Nephron (organoid): ENCODE measurements at regions not wholly inside any gene's neighbourhood (a gene's known extent, or its start where the extent isn't known, plus 50 kb on each side); places are given as distances from the start of the nearest gene placed in this dataset.

Source experiments
- H3K27ac Mint-ChIP-seq, 3 experiments: 2 replicates each; pipeline ENCODE4 v1.8.0; 2020; ENCODE audit warnings: mixed read lengths in 3 of 3, mild to moderate bottlenecking in 2 of 3, moderate library complexity in 1 of 3
- H3K27me3 Mint-ChIP-seq: 2 replicates; pipeline ENCODE4 v1.8.0; 2021; ENCODE audit warnings: low read depth, mild to moderate bottlenecking, moderate library complexity, mixed read lengths
- H3K36me3 Mint-ChIP-seq: 2 replicates; pipeline ENCODE4 v1.8.0; 2020; ENCODE audit warnings: low read depth, mixed read lengths
- H3K4me1 Mint-ChIP-seq: 2 replicates; pipeline ENCODE4 v1.8.0; 2020; ENCODE audit warnings: mixed read lengths
- H3K4me3 Mint-ChIP-seq, 3 experiments: 2 replicates each; pipeline ENCODE4 v1.8.0; 2020; ENCODE audit warnings: mild to moderate bottlenecking in 3 of 3, mixed read lengths in 3 of 3, moderate library complexity in 2 of 3
- H3K9me3 Mint-ChIP-seq: 2 replicates; pipeline ENCODE4 v1.8.0; 2020; ENCODE audit warnings: mixed read lengths
- CTCF ChIP-seq, 3 experiments: fragments of 200-600 bp; sonication (generic); IDR thresholded peaks; one replicate each; pipeline ENCODE4 v1.5.0; 2021; ENCODE audit warnings: antibody characterized with exemption in 3 of 3; ENCODE audit not compliant: unreplicated experiment in 3 of 3

- H3K4me3 Mint-ChIP-seq, result no peak overlapping the region
- no peaks in the 10 kb centered on the region for H3K27me3 Mint-ChIP-seq
- TF ChIP-seq CTCF (IDR thresholded peaks at IDR 0.05; ENCODE audit: unreplicated experiment in 3 of 3), result no peak
Observed at GRCh38 chr17:71699907-71700306, 420.9 kb upstream of the SOX9 start.

GRCh38 chr17:71703701-71704100 lies 417.1 kb upstream of the SOX9 start:
- peaks cover 3% of the 10 kb centered on the region for H3K9me3 Mint-ChIP-seq

More at GRCh38 chr17:71699907-71700306, 420.9 kb upstream of the SOX9 start:
- no peaks in the 10 kb centered on the region for H3K36me3 Mint-ChIP-seq
- peaks cover 4% of the 10 kb centered on the region for H3K9me3 Mint-ChIP-seq
- no peak overlapping the region for H3K27ac Mint-ChIP-seq
- no peaks in the 10 kb centered on the region for H3K4me1 Mint-ChIP-seq

DNA sequence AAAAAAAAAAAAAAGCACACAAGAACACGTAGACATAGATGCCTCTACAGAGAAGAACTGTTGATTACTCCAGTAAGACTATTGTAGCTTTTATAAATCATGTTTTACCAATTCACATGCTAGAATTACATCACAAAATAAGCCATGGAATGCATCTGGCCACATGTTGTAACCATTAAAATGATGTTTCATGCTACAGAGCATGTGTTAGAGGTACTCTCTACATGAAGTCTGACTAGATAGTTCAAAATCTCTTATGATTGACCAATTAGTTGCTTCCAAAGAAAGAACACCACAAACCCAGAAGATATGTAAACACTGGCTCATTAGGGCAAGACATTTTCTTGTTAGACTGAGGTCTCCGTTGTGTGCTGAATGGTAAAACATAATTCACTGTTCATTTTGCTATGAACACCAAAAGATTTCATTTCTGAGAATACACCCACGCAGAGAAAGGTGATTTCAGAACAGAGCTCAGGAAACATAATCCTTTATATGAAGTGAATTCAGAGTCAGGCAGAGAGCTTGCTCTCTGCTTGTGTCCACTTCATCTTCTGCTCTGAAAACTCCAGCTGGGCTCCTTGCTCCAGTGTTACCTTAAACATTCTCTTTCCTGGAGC lies 411.4 kb upstream of the SOX9 start:
- Mint-ChIP-seq H3K4me3 (no peak overlapping the region), H3K27me3 (no peaks in the 10 kb centered on the region), H3K4me1 (no peaks in the 10 kb centered on the region), H3K27ac (peak overlapping the region in 1 of 3 experiments; percentile 61), H3K36me3 (no peaks in the 10 kb centered on the region), H3K9me3 (peaks cover 3% of the 10 kb centered on the region)
- no peak for TF ChIP-seq CTCF (IDR thresholded peaks at IDR 0.05; ENCODE audit: unreplicated experiment in 3 of 3)

More at GRCh38 chr17:71703701-71704100, 417.1 kb upstream of the SOX9 start:
- H3K4me1 Mint-ChIP-seq, result no peaks in the 10 kb centered on the region
- TF ChIP-seq CTCF (IDR thresholded peaks at IDR 0.05; ENCODE audit: unreplicated experiment in 3 of 3), result no peak
- no peaks in the 10 kb centered on the region for H3K36me3 Mint-ChIP-seq
- H3K4me3 Mint-ChIP-seq, result no peak overlapping the region
- no peaks in the 10 kb centered on the region for H3K27me3 Mint-ChIP-seq
- H3K27ac Mint-ChIP-seq, result no peak overlapping the region

DNA sequence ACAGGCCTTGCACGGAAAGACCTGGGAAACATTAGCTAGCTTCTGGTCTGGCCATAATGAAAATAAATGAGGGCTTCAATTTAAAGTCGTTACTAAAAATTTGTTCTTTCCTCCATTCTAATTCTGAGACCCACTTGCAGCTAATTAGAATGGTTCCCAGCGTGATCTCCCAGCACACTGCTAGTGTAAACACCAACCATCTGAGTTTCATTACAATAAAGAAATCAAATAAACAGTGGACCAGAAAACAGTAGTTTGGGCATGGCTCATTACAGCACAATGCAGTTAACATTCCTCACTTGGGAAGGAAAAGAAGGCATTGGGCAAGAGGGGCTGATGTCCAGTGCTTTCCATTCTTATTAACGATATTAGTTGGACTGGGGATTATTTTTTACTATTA lies 410.9 kb upstream of the SOX9 start:
- no peaks in the 10 kb centered on the region for H3K36me3 Mint-ChIP-seq
- H3K27me3 Mint-ChIP-seq, result no peaks in the 10 kb centered on the region
- no peak overlapping the region for H3K4me3 Mint-ChIP-seq
- H3K9me3 Mint-ChIP-seq, result no peaks in the 10 kb centered on the region
- H3K27ac Mint-ChIP-seq, result peak overlapping the region in 1 of 3 experiments; percentile 61
- TF ChIP-seq CTCF (IDR thresholded peaks at IDR 0.05; ENCODE audit: unreplicated experiment in 3 of 3), result no peak
- H3K4me1 Mint-ChIP-seq, result no peaks in the 10 kb centered on the region

DNA sequence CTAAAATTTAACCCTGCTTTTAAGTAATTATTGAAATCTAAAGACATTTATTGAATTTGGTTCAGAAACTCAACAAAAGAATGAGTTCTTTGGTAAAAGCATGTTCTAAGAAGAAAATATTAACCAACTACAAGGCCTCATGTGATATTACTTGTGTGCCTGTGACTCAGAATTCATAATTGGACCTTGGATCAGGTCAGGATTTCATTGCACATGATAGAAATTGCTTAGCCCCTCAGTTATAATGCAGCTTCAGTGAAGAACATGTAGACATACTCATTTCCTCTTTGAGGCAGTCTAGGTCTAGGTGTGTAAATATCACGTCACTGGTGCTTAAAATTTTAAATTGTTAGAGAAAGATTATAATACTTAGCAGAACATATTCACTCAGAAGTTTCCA lies 410.0 kb upstream of the SOX9 start:
- Mint-ChIP-seq H3K36me3 (no peaks in the 10 kb centered on the region), H3K4me3 (no peak overlapping the region), H3K4me1 (no peaks in the 10 kb centered on the region), H3K9me3 (no peaks in the 10 kb centered on the region), H3K27ac (no peak overlapping the region), H3K27me3 (no peaks in the 10 kb centered on the region)
- no peak for TF ChIP-seq CTCF (IDR thresholded peaks at IDR 0.05; ENCODE audit: unreplicated experiment in 3 of 3)

DNA sequence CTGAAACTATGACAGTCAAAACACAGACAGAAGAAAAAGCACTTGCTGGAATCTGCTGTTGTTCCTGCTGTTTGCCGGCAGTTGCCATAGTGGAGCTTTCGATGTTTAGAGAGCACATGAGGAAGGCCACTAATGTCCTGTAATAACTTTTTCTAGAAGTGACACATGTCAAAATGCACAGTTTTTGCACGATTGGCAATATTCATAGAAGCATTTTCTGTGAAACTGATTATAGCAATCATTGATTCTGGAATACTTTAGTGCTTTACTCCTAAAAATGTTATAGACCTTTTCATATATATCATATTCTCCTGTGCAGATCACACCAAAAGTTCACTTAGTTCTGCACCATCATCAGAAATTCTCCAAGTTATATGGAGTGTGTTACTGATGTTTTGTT lies 407.0 kb upstream of the SOX9 start:
- Mint-ChIP-seq H3K27me3 (no peaks in the 10 kb centered on the region), H3K27ac (no peak overlapping the region), H3K4me3 (no peak overlapping the region), H3K36me3 (no peaks in the 10 kb centered on the region), H3K4me1 (no peaks in the 10 kb centered on the region), H3K9me3 (peaks cover 3% of the 10 kb centered on the region)
- no peak for TF ChIP-seq CTCF (IDR thresholded peaks at IDR 0.05; ENCODE audit: unreplicated experiment in 3 of 3)
